GM12878 (cell line): ENCODE measurements at regions not wholly inside any gene's neighbourhood (a gene's known extent, or its start where the extent isn't known, plus 50 kb on each side); places are given as distances from the start of the nearest gene placed in this dataset.

Experiments
- ATAC-seq: fragments of 200-7000 bp; cut with Tn5 transposase; 3 replicates; pipeline ENCODE4 v1.9.1; 2020; ENCODE audit warnings: mild to moderate bottlenecking, moderate library complexity
- BruUV-seq: library from RNA; stranded (reverse); fragments of 400-500 nt; replicated peaks from 2 replicates; lab custom pipeline; 2021; lab: Mats Ljungman, UMichigan
- CTCF ChIA-PET: fragments of 300-600 bp; sonication (Branson Sonifier 250); formaldehyde crosslinking; extraction: SDS; loops from one replicate; lab custom pipeline; 2021; ENCODE audit warnings: inconsistent platforms; lab: Yijun Ruan, JAX
- POLR2A ChIA-PET: fragments of 350-600 bp; formaldehyde crosslinking; extraction: SDS; loops from one replicate; lab custom pipeline; 2021; ENCODE audit warnings: inconsistent platforms; lab: Charles Lee
- RAD21 ChIA-PET: fragments of 300-600 bp; sonication (Branson Sonifier 250); formaldehyde crosslinking; loops from one replicate; lab custom pipeline; 2023; ENCODE audit warnings: antibody characterized with exemption; ENCODE audit not compliant: unreplicated experiment; lab: Charles Lee
- SMC1A ChIA-PET: fragments of 300-600 bp; sonication (Branson Sonifier 250); formaldehyde crosslinking; loops from one replicate; lab custom pipeline; 2023; ENCODE audit not compliant: unreplicated experiment, uncharacterized antibody; lab: Charles Lee
- DNase-seq: peaks from one replicate; pipeline ENCODE4 v3.0.0-alpha.2; 2011; ENCODE audit warnings: low read depth, low spot score
- FAIRE-seq: peaks from 3 replicates; lab custom pipeline; 2011; peaks lifted over from hg19 to GRCh38; lab: Jason Lieb, UNC
- H2AFZ ChIP-seq: 2 replicates; pipeline ENCODE4 v1.6.0; 2011; ENCODE audit warnings: low read depth, low read length, control low read depth; ENCODE audit not compliant: control insufficient read depth
- H3K27ac ChIP-seq: 2 replicates; pipeline ENCODE4 v1.5.1; 2011; ENCODE audit warnings: control low read depth; ENCODE audit not compliant: control insufficient read depth, insufficient read depth
- H3K27me3 ChIP-seq, 2 experiments: replicated peaks in 1 of 2; 2 replicates each; pipeline versions ENCODE4 v1.6.0 to v1.6.1; 2011; ENCODE audit warnings: low read length in 1 of 2; ENCODE audit not compliant: control insufficient read depth in 2 of 2, insufficient read depth in 2 of 2
- H3K36me3 ChIP-seq, 2 experiments: 2 replicates each; pipeline ENCODE4 v1.5.1; 2011; ENCODE audit warnings: low read length in 1 of 2; ENCODE audit not compliant: control insufficient read depth in 2 of 2, insufficient read depth in 2 of 2
- H3K4me1 ChIP-seq: 2 replicates; pipeline ENCODE4 v1.6.1; 2011; ENCODE audit warnings: mild to moderate bottlenecking, low read length, moderate library complexity, mixed read lengths; ENCODE audit not compliant: control insufficient read depth, insufficient read depth
- H3K4me2 ChIP-seq: 2 replicates; pipeline ENCODE4 v1.6.0; 2011; ENCODE audit warnings: control low read depth; ENCODE audit not compliant: control insufficient read depth, insufficient read depth
- H3K4me3 ChIP-seq: fragments of 200-600 bp; sonication (generic); 2 replicates; pipeline ENCODE4 v1.5.1; 2016
- H3K79me2 ChIP-seq: 2 replicates; pipeline ENCODE4 v1.6.0; 2011; ENCODE audit warnings: low read length; ENCODE audit not compliant: control insufficient read depth, insufficient read depth
- H3K9ac ChIP-seq: 2 replicates; pipeline ENCODE4 v1.8.0; 2011; ENCODE audit warnings: low read length, control low read depth, mixed read lengths; ENCODE audit not compliant: control insufficient read depth, insufficient read depth
- H3K9me3 ChIP-seq: replicated peaks from 3 replicates; pipeline ENCODE4 v1.5.1; 2011; ENCODE audit warnings: mild to moderate bottlenecking, low read length; ENCODE audit not compliant: control insufficient read depth, insufficient read depth
- H4K20me1 ChIP-seq: 2 replicates; pipeline ENCODE4 v1.6.0; 2011; ENCODE audit not compliant: control insufficient read depth, insufficient read depth
- ASH2L ChIP-seq: fragments of 300-600, 200-600 bp; sonication (generic); IDR thresholded peaks from 2 replicates; pipeline ENCODE4 v1.6.1; 2017; ENCODE audit warnings: low read depth, mild to moderate bottlenecking, borderline replicate concordance
- CBX3 ChIP-seq: fragments of 200-600 bp; sonication (generic); IDR thresholded peaks from 2 replicates; pipeline ENCODE4 v1.6.1; 2016; ENCODE audit warnings: low read depth, borderline replicate concordance
- EGR1 ChIP-seq, 2 experiments: IDR thresholded peaks; 1 replicate in 1 of 2; 2 replicates in 1 of 2; pipeline ENCODE4 v1.6.1; 2011 to 2012; ENCODE audit warnings: low read depth in 2 of 2, low read length in 2 of 2, borderline replicate concordance in 1 of 2, mild to moderate bottlenecking in 1 of 2, moderate library complexity in 1 of 2
- ESRRA ChIP-seq: IDR thresholded peaks from 2 replicates; pipeline ENCODE4 v1.6.1; 2012; ENCODE audit warnings: mild to moderate bottlenecking, low read length, improper control_type of control experiment
- EZH2 ChIP-seq: IDR thresholded peaks from 2 replicates; pipeline ENCODE4 v1.6.1; 2012; ENCODE audit warnings: low read depth, mild to moderate bottlenecking, control low read depth, inconsistent platforms, low read length, borderline replicate concordance; ENCODE audit not compliant: control insufficient read depth
- HDAC2 ChIP-seq: fragments of 200-600 bp; sonication (generic); IDR thresholded peaks from 2 replicates; pipeline ENCODE4 v1.6.1; 2017
- HDAC6 ChIP-seq: fragments of 200-600 bp; sonication (generic); IDR thresholded peaks from one replicate; pipeline ENCODE4 v1.8.0; 2017; ENCODE audit warnings: antibody characterized with exemption; ENCODE audit not compliant: unreplicated experiment
- JUND ChIP-seq: IDR thresholded peaks from 2 replicates; pipeline ENCODE4 v1.6.1; 2012; ENCODE audit warnings: low read depth, mild to moderate bottlenecking, low read length, improper control_type of control experiment, moderate library complexity
- MTA2 ChIP-seq: fragments of 450-650 bp; IDR thresholded peaks from 2 replicates; pipeline ENCODE4 v1.6.1; 2016; ENCODE audit warnings: low read depth, mild to moderate bottlenecking, moderate library complexity
- NFYB ChIP-seq: IDR thresholded peaks from 2 replicates; pipeline ENCODE4 v1.6.1; 2011; ENCODE audit warnings: low read depth, mild to moderate bottlenecking, low read length, improper control_type of control experiment, moderate library complexity; ENCODE audit not compliant: insufficient read depth
- PML ChIP-seq: IDR thresholded peaks from 2 replicates; pipeline ENCODE4 v1.6.1; 2012; ENCODE audit warnings: low read length, inconsistent platforms
- RAD51 ChIP-seq: fragments of 450-650 bp; IDR thresholded peaks from 2 replicates; pipeline ENCODE4 v1.6.1; 2016; ENCODE audit warnings: moderate library complexity, mild to moderate bottlenecking, inconsistent platforms
- RUNX3 ChIP-seq: IDR thresholded peaks from 2 replicates; pipeline ENCODE4 v1.6.1; 2012; ENCODE audit warnings: low read length, inconsistent platforms
- SIN3A ChIP-seq: IDR thresholded peaks from 2 replicates; pipeline ENCODE4 v1.6.1; 2012; ENCODE audit warnings: low read depth, low read length, improper control_type of control experiment
- SP1 ChIP-seq: IDR thresholded peaks from one replicate; pipeline ENCODE4 v1.6.1; 2011; ENCODE audit warnings: low read depth, low read length
- SRF ChIP-seq, 2 experiments: IDR thresholded peaks; 2 replicates each; pipeline ENCODE4 v1.6.1; 2011; ENCODE audit warnings: low read depth in 2 of 2, low read length in 2 of 2, mild to moderate bottlenecking in 1 of 2, moderate library complexity in 1 of 2
- SUPT20H ChIP-seq: IDR thresholded peaks from 2 replicates; pipeline ENCODE4 v1.6.1; 2011; ENCODE audit warnings: low read depth, mild to moderate bottlenecking, low read length, moderate library complexity, borderline replicate concordance; ENCODE audit not compliant: control insufficient read depth
- ZNF207 ChIP-seq: fragments of 450-650 bp; IDR thresholded peaks from 2 replicates; pipeline ENCODE4 v1.6.1; 2014; ENCODE audit warnings: antibody characterized with exemption, mild to moderate bottlenecking, borderline replicate concordance
- WGBS: methylation state at CpG from one replicate; pipeline ENCODE4 v1.1.6; 2016; ENCODE audit warnings: low lambda C conversion rate; ENCODE audit not compliant: insufficient replicate concordance, insufficient coverage; ENCODE audit errors: missing lambda C conversion rate; 5-methylcytosine and 5-hydroxymethylcytosine counted together
- in situ Hi-C: fragments of 300-500 bp; cut with MboI; formaldehyde crosslinking; loops from 9 replicates; pipeline ENCODE4 v1.14.3; 2018; ENCODE audit warnings: mixed read lengths
- intact Hi-C: fragments of 100-400 bp; cut with micrococcal nuclease; formaldehyde crosslinking; loops from one replicate; pipeline ENCODE4 v1.14.2; 2022; ENCODE audit not compliant: unreplicated experiment
- TF ChIP-seq, protein P1 (sequence below): IDR thresholded peaks from 2 replicates; pipeline ENCODE4 v1.6.1; 2011; ENCODE audit warnings: low read depth, low read length, improper control_type of control experiment, borderline replicate concordance
- TF ChIP-seq, protein P2 (sequence below): fragments of 450-650 bp; formaldehyde crosslinking; IDR thresholded peaks from 2 replicates; pipeline ENCODE4 v1.4.0; 2022; ENCODE audit warnings: mild to moderate bottlenecking, moderate library complexity

- CTCF ChIA-PET, result interaction anchor here (0.6 to 1.6 kb wide), 2 partner anchors 37 to 575 kb away, joined by 3 read pairs; no protein-coding TSS in a partner anchor
- in situ Hi-C loops (no loop called here), intact Hi-C loops (no loop called here)
- BruUV-seq, result no TSS peak
- Histone ChIP-seq H3K27me3 (no peaks in the 10 kb centered on the region), H3K9me3 (no peaks in the 10 kb centered on the region), H3K4me2 (no peak overlapping the region), H3K79me2 (no peaks in the 10 kb centered on the region), H3K4me1 (peaks cover 6% of the 10 kb centered on the region), H3K4me3 (no peak overlapping the region), H4K20me1 (no peaks in the 10 kb centered on the region), H3K9ac (no peak overlapping the region), H3K36me3 (no peaks in the 10 kb centered on the region), H2AFZ (no peak overlapping the region), H3K27ac (no peak overlapping the region)
- POLR2A ChIA-PET, result interaction anchor here (0.5 to 0.6 kb wide), 2 partner anchors 12 to 471 kb away, joined by 3 read pairs; no protein-coding TSS in a partner anchor
- DNase-seq, result no peak
- ATAC-seq, result peak; percentile 82
- SMC1A ChIA-PET, result interaction anchor here (1.3 kb wide), 1 partner anchor 38 kb away, joined by 3 read pairs; no protein-coding TSS in a partner anchor
- WGBS, result 50% methylated on average over 4 of the region's 4 CpGs
- RAD21 ChIA-PET, result interaction anchor here (0.7 kb wide), 1 partner anchor 545 kb away, joined by 3 read pairs; no protein-coding TSS in a partner anchor
- FAIRE-seq, result no peak
- TF ChIP-seq JUND (no peak), CBX3 (no peak), EGR1 (IDR thresholded peaks at IDR 0.05; ENCODE audit: borderline replicate concordance in 1 of 2, low read depth in 2 of 2, low read length in 2 of 2) (no peak), SIN3A (no peak), ASH2L (no peak), SUPT20H (no peak), SP1 (no peak), HDAC6 (no peak), PML (no peak), RUNX3 (peak; percentile 26; the same call in 1 of the 2 replicates), ZNF207 (no peak), RAD51 (no peak), HDAC2 (no peak), EZH2 (no peak), MTA2 (no peak), SRF (IDR thresholded peaks at IDR 0.05; ENCODE audit: low read depth in 2 of 2, low read length in 2 of 2) (peak in 1 of 2 experiments; percentile 58; a peak in 1 of 4 replicates), ESRRA (no peak), NFYB (no peak)
- TF ChIP-seq, protein P1, sequence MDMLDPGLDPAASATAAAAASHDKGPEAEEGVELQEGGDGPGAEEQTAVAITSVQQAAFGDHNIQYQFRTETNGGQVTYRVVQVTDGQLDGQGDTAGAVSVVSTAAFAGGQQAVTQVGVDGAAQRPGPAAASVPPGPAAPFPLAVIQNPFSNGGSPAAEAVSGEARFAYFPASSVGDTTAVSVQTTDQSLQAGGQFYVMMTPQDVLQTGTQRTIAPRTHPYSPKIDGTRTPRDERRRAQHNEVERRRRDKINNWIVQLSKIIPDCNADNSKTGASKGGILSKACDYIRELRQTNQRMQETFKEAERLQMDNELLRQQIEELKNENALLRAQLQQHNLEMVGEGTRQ, result no peak
- TF ChIP-seq, protein P2, sequence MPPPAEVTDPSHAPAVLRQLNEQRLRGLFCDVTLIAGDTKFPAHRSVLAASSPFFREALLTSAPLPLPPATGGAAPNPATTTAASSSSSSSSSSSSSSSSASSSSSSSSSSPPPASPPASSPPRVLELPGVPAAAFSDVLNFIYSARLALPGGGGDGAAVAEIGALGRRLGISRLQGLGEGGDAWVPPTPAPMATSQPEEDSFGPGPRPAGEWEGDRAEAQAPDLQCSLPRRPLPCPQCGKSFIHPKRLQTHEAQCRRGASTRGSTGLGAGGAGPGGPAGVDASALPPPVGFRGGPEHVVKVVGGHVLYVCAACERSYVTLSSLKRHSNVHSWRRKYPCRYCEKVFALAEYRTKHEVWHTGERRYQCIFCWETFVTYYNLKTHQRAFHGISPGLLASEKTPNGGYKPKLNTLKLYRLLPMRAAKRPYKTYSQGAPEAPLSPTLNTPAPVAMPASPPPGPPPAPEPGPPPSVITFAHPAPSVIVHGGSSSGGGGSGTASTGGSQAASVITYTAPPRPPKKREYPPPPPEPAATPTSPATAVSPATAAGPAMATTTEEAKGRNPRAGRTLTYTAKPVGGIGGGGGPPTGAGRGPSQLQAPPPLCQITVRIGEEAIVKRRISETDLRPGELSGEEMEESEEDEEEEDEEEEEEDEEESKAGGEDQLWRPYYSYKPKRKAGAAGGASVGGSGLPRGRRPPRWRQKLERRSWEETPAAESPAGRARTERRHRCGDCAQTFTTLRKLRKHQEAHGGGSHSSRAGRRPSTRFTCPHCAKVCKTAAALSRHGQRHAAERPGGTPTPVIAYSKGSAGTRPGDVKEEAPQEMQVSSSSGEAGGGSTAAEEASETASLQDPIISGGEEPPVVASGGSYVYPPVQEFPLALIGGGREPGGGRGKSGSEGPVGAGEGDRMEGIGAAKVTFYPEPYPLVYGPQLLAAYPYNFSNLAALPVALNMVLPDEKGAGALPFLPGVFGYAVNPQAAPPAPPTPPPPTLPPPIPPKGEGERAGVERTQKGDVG (CRISPR knock-in tag), result no peak
Observed at GRCh38 chr10:63681993-63682697, 160.9 kb downstream of the REEP3 start.
